Liver (tissue), 8 donors: ENCODE measurements at regions not wholly inside any gene's neighbourhood (a gene's known extent, or its start where the extent isn't known, plus 50 kb on each side); places are given as distances from the start of the nearest gene placed in this dataset.

ENCODE experiments used
- DNase-seq: peaks from one replicate; pipeline ENCODE4 v3.0.0-alpha.2; 2017; ENCODE audit warnings: low spot score
- H3K27ac ChIP-seq, 2 donors: one replicate each; pipeline ENCODE4 v1.7.0; 2013; ENCODE audit warnings: inconsistent platforms in 2 of 2, low read length in 2 of 2, control low read depth in 1 of 2, low read depth in 1 of 2, mild to moderate bottlenecking in 1 of 2
- H3K27me3 ChIP-seq, 4 donors: one replicate each; pipeline versions ENCODE4 v1.6.1 to v1.7.0; 2013; ENCODE audit warnings: low read length in 3 of 4, inconsistent platforms in 1 of 4, mild to moderate bottlenecking in 1 of 4, moderate library complexity in 1 of 4; ENCODE audit not compliant: control insufficient read depth in 4 of 4, insufficient read depth in 4 of 4
- H3K36me3 ChIP-seq, 4 donors: one replicate each; pipeline versions ENCODE4 v1.6.1 to v1.7.0; 2013; ENCODE audit warnings: low read length in 3 of 4, mild to moderate bottlenecking in 3 of 4, low read depth in 1 of 4, moderate library complexity in 1 of 4; ENCODE audit not compliant: control insufficient read depth in 4 of 4, insufficient read depth in 3 of 4
- H3K4me1 ChIP-seq, 4 donors: one replicate each; pipeline versions ENCODE4 v1.6.1 to v1.7.0; 2013; ENCODE audit warnings: low read length in 3 of 4, mild to moderate bottlenecking in 3 of 4, moderate library complexity in 1 of 4; ENCODE audit not compliant: control insufficient read depth in 4 of 4, insufficient read depth in 4 of 4
- H3K4me3 ChIP-seq, 3 donors: one replicate each; pipeline versions ENCODE4 v1.6.1 to v1.7.0; 2013; ENCODE audit warnings: low read length in 3 of 3, control low read depth in 1 of 3, low read depth in 1 of 3, mild to moderate bottlenecking in 1 of 3
- H3K9ac ChIP-seq, 2 donors: one replicate each; pipeline ENCODE4 v1.7.0; 2013; ENCODE audit warnings: low read length in 2 of 2, mild to moderate bottlenecking in 2 of 2, moderate library complexity in 2 of 2, control low read depth in 1 of 2, low read depth in 1 of 2
- H3K9me3 ChIP-seq, 4 donors: one replicate each; pipeline versions ENCODE4 v1.6.1 to v1.7.0; 2013; ENCODE audit warnings: low read length in 3 of 4; ENCODE audit not compliant: control insufficient read depth in 4 of 4
- CTCF ChIP-seq: fragments of 150-350 bp; IDR thresholded peaks from 2 replicates; pipeline ENCODE4 v1.5.1; 2017; ENCODE audit warnings: improper control_type of control experiment, low read depth, low read length; ENCODE audit not compliant: missing input control
- EGR1 ChIP-seq, 2 donors: IDR thresholded peaks; 2 replicates each; pipeline ENCODE4 v1.6.1; 2016 to 2018; ENCODE audit warnings: antibody characterized with exemption in 2 of 2, low read depth in 2 of 2
- GABPA ChIP-seq, 2 donors: IDR thresholded peaks in 1 of 2; conservative IDR thresholded peaks in 1 of 2; 2 replicates each; pipeline ENCODE4 v1.6.1; 2016; ENCODE audit warnings: antibody characterized with exemption in 2 of 2, mild to moderate bottlenecking in 1 of 2, moderate library complexity in 1 of 2
- HNF4G ChIP-seq: IDR thresholded peaks from 2 replicates; pipeline ENCODE4 v1.6.1; 2016; ENCODE audit warnings: antibody characterized with exemption
- JUND ChIP-seq, 2 donors: IDR thresholded peaks; 2 replicates each; pipeline ENCODE4 v1.6.1; 2016; ENCODE audit warnings: antibody characterized with exemption in 2 of 2
- MAX ChIP-seq: IDR thresholded peaks from 2 replicates; pipeline ENCODE4 v1.6.1; 2016; ENCODE audit warnings: antibody characterized with exemption
- REST ChIP-seq: IDR thresholded peaks from 2 replicates; pipeline ENCODE4 v1.6.1; 2016; ENCODE audit warnings: antibody characterized with exemption, mild to moderate bottlenecking
- SP1 ChIP-seq: IDR thresholded peaks from 2 replicates; pipeline ENCODE4 v1.6.1; 2018; ENCODE audit warnings: antibody characterized with exemption, mild to moderate bottlenecking
- TAF1 ChIP-seq: conservative IDR thresholded peaks from 2 replicates; pipeline ENCODE4 v1.6.1; 2016; ENCODE audit warnings: antibody characterized with exemption, mild to moderate bottlenecking
- ZBTB33 ChIP-seq: IDR thresholded peaks from 2 replicates; pipeline ENCODE4 v1.6.1; 2016; ENCODE audit warnings: antibody characterized with exemption
- WGBS: extraction: QIAGEN DNeasy Blood & Tissue Kit; methylation state at CpG from one replicate; pipeline ENCODE4 v1.1.7; 2013; 5-methylcytosine and 5-hydroxymethylcytosine counted together
- donor health status: healthy.
- donor health status: healthy.
- donor health status: healthy.
- donor health status: healthy.
- donor health status: healthy.

GRCh38 chr7:47702080-47702479, 120.2 kb upstream of the TNS3 start:
- H3K27me3 ChIP-seq = no peaks in the 10 kb centered on the region
- H3K4me3 ChIP-seq = no peak overlapping the region
- TF ChIP-seq JUND (IDR thresholded peaks at IDR 0.05) (no peak), MAX (no peak), CTCF (no peak), EGR1 (IDR thresholded peaks at IDR 0.05; ENCODE audit: low read depth in 2 of 2) (no peak), SP1 (no peak), HNF4G (no peak), TAF1 (no peak), REST (no peak), ZBTB33 (no peak), GABPA (IDR thresholded peaks at IDR 0.05 in 1 of 2, conservative IDR thresholded peaks at IDR 0.05 in 1 of 2) (no peak)
- DNase-seq = no peak
- no peak overlapping the region for H3K9ac ChIP-seq
- 60% methylated on average over 1 of the region's 1 CpG for whole genome bisulfite sequencing
- no peaks in the 10 kb centered on the region for H3K9me3 ChIP-seq
- H3K4me1 ChIP-seq = no peaks in the 10 kb centered on the region
- no peak overlapping the region for H3K27ac ChIP-seq
- no peaks in the 10 kb centered on the region for H3K36me3 ChIP-seq

GRCh38 chr7:47698386-47698785, 116.5 kb upstream of the TNS3 start:
- DNase-seq = no peak
- no peak overlapping the region for H3K27ac ChIP-seq
- no peaks in the 10 kb centered on the region for H3K9me3 ChIP-seq
- WGBS = 58% methylated on average over 1 of the region's 1 CpG
- H3K27me3 ChIP-seq = no peaks in the 10 kb centered on the region
- TF ChIP-seq ZBTB33 = no peak
- no peak overlapping the region for H3K4me3 ChIP-seq
- no peaks in the 10 kb centered on the region for H3K4me1 ChIP-seq
- no peak overlapping the region for H3K9ac ChIP-seq
- H3K36me3 ChIP-seq = no peaks in the 10 kb centered on the region
